ENCODE measurements at regions not wholly inside any gene's neighbourhood (a gene's known extent, or its start where the extent isn't known, plus 50 kb on each side); places are given as distances from the start of the nearest gene placed in this dataset.

- no peaks in the 10 kb centered on the region for H3K9me3 ChIP-seq (ENCODE audit: control insufficient read depth in 2 of 2, low read length in 2 of 2)
- H3K36me3 Mint-ChIP-seq = no peaks in the 10 kb centered on the region
- ATAC-seq (ENCODE audit: low read depth in 2 of 2) (no peak), DNase-seq (no peak)
- no peak overlapping the region for H3K27ac ChIP-seq (ENCODE audit: insufficient read depth, low read length, poor library complexity, severe bottlenecking)
- H3K9me3 Mint-ChIP-seq = peaks cover 0 to 19% (median 6%) of the 10 kb centered on the region in 7 donors
- H3K4me3 ChIP-seq (ENCODE audit: low read depth, low read length) = no peak overlapping the region
- no peaks in the 10 kb centered on the region for H3K36me3 ChIP-seq (ENCODE audit: control insufficient read depth, insufficient read depth, low read length)
- no peak overlapping the region for H3K4me3 Mint-ChIP-seq
- H3K27ac Mint-ChIP-seq = no peak overlapping the region
- H3K27me3 Mint-ChIP-seq = no peaks in the 10 kb centered on the region
- no peaks in the 10 kb centered on the region for H3K4me1 ChIP-seq (ENCODE audit: control insufficient read depth, insufficient read depth, low read length, poor library complexity, severe bottlenecking)
- H3K27me3 ChIP-seq (ENCODE audit: control insufficient read depth, insufficient read depth, low read length) = no peaks in the 10 kb centered on the region
- no peaks in the 10 kb centered on the region for H3K4me1 Mint-ChIP-seq
Observed at GRCh38 chr9:106110483-106110882, 416.1 kb downstream of the TMEM38B start.

DNA sequence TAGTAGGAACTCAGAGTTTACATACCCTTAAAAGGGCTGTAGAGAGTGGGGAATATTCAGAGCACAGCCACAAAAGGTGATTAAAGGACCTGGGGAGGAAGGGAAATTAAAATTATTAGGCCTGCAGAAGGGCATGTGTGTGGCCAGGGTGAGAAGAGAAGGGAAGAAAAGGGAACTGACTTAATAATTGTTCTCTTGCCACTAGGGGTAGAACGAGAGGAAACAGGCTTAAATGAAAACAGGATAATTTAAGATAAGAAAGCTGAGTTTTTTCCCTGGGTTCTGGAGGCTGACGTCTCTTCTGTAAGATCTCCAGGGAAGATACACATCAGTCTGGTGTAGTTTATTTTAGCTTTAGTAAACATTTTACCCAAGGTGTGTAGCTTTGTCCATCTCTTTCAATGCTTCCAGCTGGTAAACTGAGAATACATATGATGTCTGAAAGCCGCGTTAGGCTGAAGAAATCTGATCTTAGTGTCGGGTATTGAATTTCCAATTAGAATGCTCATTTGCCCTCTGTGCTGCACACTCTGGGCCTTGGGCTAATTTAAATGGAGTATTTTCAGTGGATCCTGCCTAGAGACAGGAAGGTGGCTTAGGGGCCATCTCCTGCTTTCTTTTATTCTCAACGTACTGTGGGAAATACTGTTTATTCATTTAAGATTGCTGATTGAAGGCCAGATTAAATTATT, 416.8 kb downstream of the TMEM38B start:
- Mint-ChIP-seq H3K9me3 (peaks cover 0 to 21% (median 6%) of the 10 kb centered on the region in 7 donors), H3K36me3 (no peaks in the 10 kb centered on the region), H3K27me3 (no peaks in the 10 kb centered on the region), H3K4me3 (no peak overlapping the region), H3K4me1 (no peaks in the 10 kb centered on the region), H3K27ac (no peak overlapping the region)
- Histone ChIP-seq H3K36me3 (ENCODE audit: control insufficient read depth, insufficient read depth, low read length) (no peaks in the 10 kb centered on the region), H3K4me1 (ENCODE audit: control insufficient read depth, insufficient read depth, low read length, poor library complexity, severe bottlenecking) (no peaks in the 10 kb centered on the region), H3K4me3 (ENCODE audit: low read depth, low read length) (no peak overlapping the region), H3K9me3 (ENCODE audit: control insufficient read depth in 2 of 2, low read length in 2 of 2) (no peaks in the 10 kb centered on the region), H3K27ac (ENCODE audit: insufficient read depth, low read length, poor library complexity, severe bottlenecking) (no peak overlapping the region), H3K27me3 (ENCODE audit: control insufficient read depth, insufficient read depth, low read length) (no peaks in the 10 kb centered on the region)
- ATAC-seq (ENCODE audit: low read depth in 2 of 2) (no peak), DNase-seq (no peak)

- H3K27ac Mint-ChIP-seq = no peak overlapping the region
- Histone ChIP-seq H3K36me3 (ENCODE audit: control insufficient read depth, insufficient read depth, low read length) (no peaks in the 10 kb centered on the region), H3K27me3 (ENCODE audit: control insufficient read depth, insufficient read depth, low read length) (no peaks in the 10 kb centered on the region), H3K4me1 (ENCODE audit: control insufficient read depth, insufficient read depth, low read length, poor library complexity, severe bottlenecking) (no peaks in the 10 kb centered on the region), H3K27ac (ENCODE audit: insufficient read depth, low read length, poor library complexity, severe bottlenecking) (no peak overlapping the region), H3K4me3 (ENCODE audit: low read depth, low read length) (no peak overlapping the region), H3K9me3 (ENCODE audit: control insufficient read depth in 2 of 2, low read length in 2 of 2) (no peaks in the 10 kb centered on the region)
- H3K4me3 Mint-ChIP-seq = no peak overlapping the region
- H3K4me1 Mint-ChIP-seq = no peaks in the 10 kb centered on the region
- H3K36me3 Mint-ChIP-seq = no peaks in the 10 kb centered on the region
- no peaks in the 10 kb centered on the region for H3K27me3 Mint-ChIP-seq
- ATAC-seq (ENCODE audit: low read depth in 2 of 2) = no peak
- peaks cover 0 to 23% (median 6%) of the 10 kb centered on the region in 7 donors for H3K9me3 Mint-ChIP-seq
- DNase-seq = no peak
Observed at GRCh38 chr9:106112935-106113334, 418.6 kb downstream of the TMEM38B start.

DNA sequence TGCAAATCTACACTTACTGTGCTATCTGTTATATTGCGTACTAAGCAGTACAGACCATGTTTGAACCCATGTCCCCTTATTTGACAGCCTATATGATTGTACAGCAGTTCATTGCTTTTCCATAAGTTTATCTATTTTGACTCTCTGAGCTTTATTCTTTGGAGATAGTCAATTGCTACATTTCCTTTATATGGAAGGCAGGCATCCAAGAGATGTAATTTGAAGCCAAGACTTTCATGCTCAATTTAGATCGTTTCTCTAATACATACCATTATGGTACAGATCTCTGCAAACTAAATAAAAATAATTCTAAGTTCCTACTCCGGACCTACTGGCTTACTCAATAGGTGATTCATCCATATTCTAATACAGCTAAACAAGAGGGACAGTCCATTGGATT, 424.8 kb downstream of the TMEM38B start:
- no peaks in the 10 kb centered on the region for H3K36me3 ChIP-seq (ENCODE audit: control insufficient read depth, insufficient read depth, low read length)
- no peak overlapping the region for H3K27ac ChIP-seq (ENCODE audit: insufficient read depth, low read length, poor library complexity, severe bottlenecking)
- H3K9me3 ChIP-seq (ENCODE audit: control insufficient read depth in 2 of 2, low read length in 2 of 2) = no peaks in the 10 kb centered on the region
- no peak for ATAC-seq (ENCODE audit: low read depth in 2 of 2)
- H3K27me3 Mint-ChIP-seq = no peaks in the 10 kb centered on the region
- no peak overlapping the region for H3K27ac Mint-ChIP-seq
- DNase-seq = no peak
- no peaks in the 10 kb centered on the region for H3K4me1 ChIP-seq (ENCODE audit: control insufficient read depth, insufficient read depth, low read length, poor library complexity, severe bottlenecking)
- H3K27me3 ChIP-seq (ENCODE audit: control insufficient read depth, insufficient read depth, low read length) = no peaks in the 10 kb centered on the region
- H3K4me3 Mint-ChIP-seq = no peak overlapping the region
- no peaks in the 10 kb centered on the region for H3K4me1 Mint-ChIP-seq
- peaks cover 1 to 22% (median 7%) of the 10 kb centered on the region in 7 donors for H3K9me3 Mint-ChIP-seq
- no peaks in the 10 kb centered on the region for H3K36me3 Mint-ChIP-seq
- no peak overlapping the region for H3K4me3 ChIP-seq (ENCODE audit: low read depth, low read length)

GRCh38 chr9:106120071-106120470, 425.7 kb downstream of the TMEM38B start:
- Histone ChIP-seq H3K9me3 (ENCODE audit: control insufficient read depth in 2 of 2, low read length in 2 of 2) (no peaks in the 10 kb centered on the region), H3K4me1 (ENCODE audit: control insufficient read depth, insufficient read depth, low read length, poor library complexity, severe bottlenecking) (no peaks in the 10 kb centered on the region), H3K27ac (ENCODE audit: insufficient read depth, low read length, poor library complexity, severe bottlenecking) (no peak overlapping the region), H3K4me3 (ENCODE audit: low read depth, low read length) (no peak overlapping the region), H3K36me3 (ENCODE audit: control insufficient read depth, insufficient read depth, low read length) (no peaks in the 10 kb centered on the region), H3K27me3 (ENCODE audit: control insufficient read depth, insufficient read depth, low read length) (no peaks in the 10 kb centered on the region)
- no peak for DNase-seq
- H3K4me3 Mint-ChIP-seq = no peak overlapping the region
- H3K9me3 Mint-ChIP-seq = peaks cover 1 to 28% (median 13%) of the 10 kb centered on the region in 7 donors
- H3K27ac Mint-ChIP-seq = no peak overlapping the region
- no peaks in the 10 kb centered on the region for H3K36me3 Mint-ChIP-seq
- ATAC-seq (ENCODE audit: low read depth in 2 of 2) = no peak
- no peaks in the 10 kb centered on the region for H3K27me3 Mint-ChIP-seq
- H3K4me1 Mint-ChIP-seq = no peaks in the 10 kb centered on the region

GRCh38 chr9:106127776-106128175, 433.4 kb downstream of the TMEM38B start:
- no peak overlapping the region for H3K27ac ChIP-seq (ENCODE audit: insufficient read depth, low read length, poor library complexity, severe bottlenecking)
- H3K4me3 Mint-ChIP-seq = peak overlapping the region in 1 of 4 donors; percentile 82
- DNase-seq (no peak), ATAC-seq (ENCODE audit: low read depth in 2 of 2) (no peak)
- no peak overlapping the region for H3K27ac Mint-ChIP-seq
- H3K4me1 Mint-ChIP-seq = no peaks in the 10 kb centered on the region
- H3K27me3 Mint-ChIP-seq = no peaks in the 10 kb centered on the region
- no peak overlapping the region for H3K4me3 ChIP-seq (ENCODE audit: low read depth, low read length)
- H3K9me3 Mint-ChIP-seq = peaks cover 0 to 27% (median 5%) of the 10 kb centered on the region in 7 donors
- H3K9me3 ChIP-seq (ENCODE audit: control insufficient read depth in 2 of 2, low read length in 2 of 2) = no peaks in the 10 kb centered on the region
- H3K36me3 Mint-ChIP-seq = no peaks in the 10 kb centered on the region
- H3K36me3 ChIP-seq (ENCODE audit: control insufficient read depth, insufficient read depth, low read length) = no peaks in the 10 kb centered on the region
- H3K27me3 ChIP-seq (ENCODE audit: control insufficient read depth, insufficient read depth, low read length) = no peaks in the 10 kb centered on the region
- H3K4me1 ChIP-seq (ENCODE audit: control insufficient read depth, insufficient read depth, low read length, poor library complexity, severe bottlenecking) = no peaks in the 10 kb centered on the region

GRCh38 chr9:106130374-106130773, 436.0 kb downstream of the TMEM38B start:
- H3K36me3 ChIP-seq (ENCODE audit: control insufficient read depth, insufficient read depth, low read length) = no peaks in the 10 kb centered on the region
- no peak overlapping the region for H3K4me3 ChIP-seq (ENCODE audit: low read depth, low read length)
- H3K27me3 Mint-ChIP-seq = no peaks in the 10 kb centered on the region
- H3K36me3 Mint-ChIP-seq = no peaks in the 10 kb centered on the region
- H3K27ac Mint-ChIP-seq = no peak overlapping the region
- ATAC-seq (ENCODE audit: low read depth in 2 of 2) (no peak), DNase-seq (no peak)
- no peak overlapping the region for H3K4me3 Mint-ChIP-seq
- H3K9me3 ChIP-seq (ENCODE audit: control insufficient read depth in 2 of 2, low read length in 2 of 2) = no peaks in the 10 kb centered on the region
- no peaks in the 10 kb centered on the region for H3K27me3 ChIP-seq (ENCODE audit: control insufficient read depth, insufficient read depth, low read length)
- no peak overlapping the region for H3K27ac ChIP-seq (ENCODE audit: insufficient read depth, low read length, poor library complexity, severe bottlenecking)
- no peaks in the 10 kb centered on the region for H3K4me1 Mint-ChIP-seq
- H3K9me3 Mint-ChIP-seq = peaks cover 0 to 15% (median 4%) of the 10 kb centered on the region in 7 donors
- H3K4me1 ChIP-seq (ENCODE audit: control insufficient read depth, insufficient read depth, low read length, poor library complexity, severe bottlenecking) = no peaks in the 10 kb centered on the region

- Mint-ChIP-seq H3K4me1 (no peaks in the 10 kb centered on the region), H3K27me3 (no peaks in the 10 kb centered on the region), H3K27ac (no peak overlapping the region), H3K4me3 (no peak overlapping the region), H3K36me3 (no peaks in the 10 kb centered on the region), H3K9me3 (peaks cover 0 to 32% (median 10%) of the 10 kb centered on the region in 7 donors)
- Histone ChIP-seq H3K4me1 (ENCODE audit: control insufficient read depth, insufficient read depth, low read length, poor library complexity, severe bottlenecking) (no peaks in the 10 kb centered on the region), H3K27ac (ENCODE audit: insufficient read depth, low read length, poor library complexity, severe bottlenecking) (no peak overlapping the region), H3K4me3 (ENCODE audit: low read depth, low read length) (no peak overlapping the region), H3K36me3 (ENCODE audit: control insufficient read depth, insufficient read depth, low read length) (no peaks in the 10 kb centered on the region), H3K27me3 (ENCODE audit: control insufficient read depth, insufficient read depth, low read length) (no peaks in the 10 kb centered on the region), H3K9me3 (ENCODE audit: control insufficient read depth in 2 of 2, low read length in 2 of 2) (no peaks in the 10 kb centered on the region)
- no peak for ATAC-seq (ENCODE audit: low read depth in 2 of 2)
- no peak for DNase-seq
Observed at GRCh38 chr9:106143781-106144180, 449.4 kb downstream of the TMEM38B start.
